ENCODE measurements at regions not wholly inside any gene's neighbourhood (a gene's known extent, or its start where the extent isn't known, plus 50 kb on each side); places are given as distances from the start of the nearest gene placed in this dataset.

DNA sequence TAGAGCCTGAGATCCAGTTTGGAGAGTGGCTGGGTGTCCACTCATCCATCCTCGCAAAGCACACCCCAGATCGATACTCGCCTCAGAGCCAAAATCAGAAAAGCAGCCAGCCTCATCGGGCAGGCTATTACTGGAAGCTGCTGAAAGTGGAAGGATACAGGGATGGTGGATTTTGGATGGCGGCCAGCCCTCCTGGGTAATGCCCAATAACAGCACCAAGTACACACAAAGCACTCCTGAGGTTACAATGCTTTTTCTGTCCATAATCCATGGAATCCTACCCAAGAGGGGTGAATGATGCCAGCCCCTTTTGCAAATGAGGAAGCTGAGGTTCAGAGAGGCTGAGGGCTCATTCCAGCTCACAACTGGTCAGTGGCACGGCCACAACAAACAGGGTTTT, 93.1 kb upstream of the SLC6A11 start:
- no peak for DNase-seq (ENCODE audit: low read depth, low spot score)
- no peaks in the 10 kb centered on the region for H4K20me1 ChIP-seq (replicated peaks; ENCODE audit: control insufficient read depth, extremely low read depth, insufficient read depth, low read length)
- dilution Hi-C loops (cut with MboI; ENCODE audit: extremely low pct_ligation_motif_present, low sequenced_read_pairs): no loop called here
- H3K79me2 ChIP-seq (ENCODE audit: control insufficient read depth, insufficient read depth, low read length): no peaks in the 10 kb centered on the region
- H3K9me1 ChIP-seq (replicated peaks; ENCODE audit: control insufficient read depth, extremely low read depth, insufficient read depth, low read length): no peaks in the 10 kb centered on the region
- CTCF ChIA-PET: no interaction called here
- POLR2A ChIA-PET: no interaction called here
- TF ChIP-seq JUN (IDR thresholded peaks at IDR 0.05; ENCODE audit: borderline replicate concordance, insufficient read depth, insufficient read length, low read depth): no peak
- TF ChIP-seq, protein P1, sequence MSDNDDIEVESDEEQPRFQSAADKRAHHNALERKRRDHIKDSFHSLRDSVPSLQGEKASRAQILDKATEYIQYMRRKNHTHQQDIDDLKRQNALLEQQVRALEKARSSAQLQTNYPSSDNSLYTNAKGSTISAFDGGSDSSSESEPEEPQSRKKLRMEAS (IDR thresholded peaks at IDR 0.05; ENCODE audit: insufficient read depth, insufficient read length): no peak
- no peak for TF ChIP-seq POLR2A (IDR thresholded peaks at IDR 0.05; ENCODE audit: low read depth, low read length)
- no peak for TF ChIP-seq EZH2 (IDR thresholded peaks at IDR 0.05; ENCODE audit: borderline replicate concordance, low read depth, low read length, severe bottlenecking)
- TF ChIP-seq MYC (IDR thresholded peaks at IDR 0.05; ENCODE audit: low read depth, low read length): no peak
- TF ChIP-seq FOS (IDR thresholded peaks at IDR 0.05; ENCODE audit: borderline replicate concordance, insufficient read depth, low read length): no peak
- TF ChIP-seq GATA2 (IDR thresholded peaks at IDR 0.05; ENCODE audit: insufficient read depth, insufficient read length, low read depth, low read length): no peak
- no peak for TF ChIP-seq POLR2AphosphoS5 (IDR thresholded peaks at IDR 0.05; ENCODE audit: insufficient read depth, low read depth, low read length)
- TF ChIP-seq, protein P2, sequence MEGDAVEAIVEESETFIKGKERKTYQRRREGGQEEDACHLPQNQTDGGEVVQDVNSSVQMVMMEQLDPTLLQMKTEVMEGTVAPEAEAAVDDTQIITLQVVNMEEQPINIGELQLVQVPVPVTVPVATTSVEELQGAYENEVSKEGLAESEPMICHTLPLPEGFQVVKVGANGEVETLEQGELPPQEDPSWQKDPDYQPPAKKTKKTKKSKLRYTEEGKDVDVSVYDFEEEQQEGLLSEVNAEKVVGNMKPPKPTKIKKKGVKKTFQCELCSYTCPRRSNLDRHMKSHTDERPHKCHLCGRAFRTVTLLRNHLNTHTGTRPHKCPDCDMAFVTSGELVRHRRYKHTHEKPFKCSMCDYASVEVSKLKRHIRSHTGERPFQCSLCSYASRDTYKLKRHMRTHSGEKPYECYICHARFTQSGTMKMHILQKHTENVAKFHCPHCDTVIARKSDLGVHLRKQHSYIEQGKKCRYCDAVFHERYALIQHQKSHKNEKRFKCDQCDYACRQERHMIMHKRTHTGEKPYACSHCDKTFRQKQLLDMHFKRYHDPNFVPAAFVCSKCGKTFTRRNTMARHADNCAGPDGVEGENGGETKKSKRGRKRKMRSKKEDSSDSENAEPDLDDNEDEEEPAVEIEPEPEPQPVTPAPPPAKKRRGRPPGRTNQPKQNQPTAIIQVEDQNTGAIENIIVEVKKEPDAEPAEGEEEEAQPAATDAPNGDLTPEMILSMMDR (IDR thresholded peaks at IDR 0.05; ENCODE audit: extremely low read depth in 1 of 2, insufficient read depth in 1 of 2, low read depth in 1 of 2, low read length in 2 of 2): no peak
- H3K4me1 ChIP-seq (ENCODE audit: control insufficient read depth, extremely low read depth, insufficient read depth, low read length): no peaks in the 10 kb centered on the region
- H3K27me3 ChIP-seq (ENCODE audit: control insufficient read depth in 2 of 2, insufficient read depth in 2 of 2, low read length in 2 of 2): no peaks in the 10 kb centered on the region
- H3K36me3 ChIP-seq (ENCODE audit: control insufficient read depth in 2 of 2, extremely low read depth in 1 of 2, insufficient read depth in 2 of 2, low read length in 2 of 2): no peaks in the 10 kb centered on the region
- intact Hi-C loops (cut with micrococcal nuclease): no loop called here
- no peak overlapping the region for H3K27ac ChIP-seq (ENCODE audit: insufficient read depth, low read depth, low read length)
- FAIRE-seq: no peak
- H3K4me3 ChIP-seq (replicated peaks in 1 of 3; ENCODE audit: insufficient read depth in 1 of 3, low read depth in 1 of 3, low read length in 3 of 3): no peak overlapping the region
- no peak overlapping the region for H3K4me2 ChIP-seq (ENCODE audit: insufficient read depth, low read length)
- BruUV-seq (replicated peaks): no TSS peak
- H2AFZ ChIP-seq (ENCODE audit: low read depth, low read length): no peak overlapping the region
- H3K9me3 ChIP-seq (replicated peaks; ENCODE audit: control insufficient read depth, insufficient read depth, low read length): no peaks in the 10 kb centered on the region
- no peak overlapping the region for H3K9ac ChIP-seq (replicated peaks; ENCODE audit: extremely low read depth, insufficient read depth, low read length)
